ENCODE measurements at regions not wholly inside any gene's neighbourhood (a gene's known extent, or its start where the extent isn't known, plus 50 kb on each side); places are given as distances from the start of the nearest gene placed in this dataset.

- TF ChIP-seq YY1 (IDR thresholded peaks at IDR 0.05; ENCODE audit: insufficient read depth, insufficient read length) = no peak
- TF ChIP-seq SUZ12 (IDR thresholded peaks at IDR 0.05; ENCODE audit: extremely low read depth, insufficient read depth, insufficient read length) = no peak
- no peak for TF ChIP-seq ZNF274 (IDR thresholded peaks at IDR 0.05; ENCODE audit: low read depth, low read length)
Measured at GRCh38 chr11:129734654-129735053, 81.0 kb upstream of the TMEM45B start.

All from NT2/D1 (cell line).